Sigmoid colon (tissue), 4 donors: ENCODE measurements at regions not wholly inside any gene's neighbourhood (a gene's known extent, or its start where the extent isn't known, plus 50 kb on each side); places are given as distances from the start of the nearest gene placed in this dataset.

ENCODE experiments used
- EP300 ChIP-seq, 4 donors: sonication (generic); formaldehyde crosslinking; IDR thresholded peaks; one replicate each; pipeline ENCODE4 v1.6.1; 2017; ENCODE audit warnings: antibody characterized with exemption in 4 of 4
- POLR2A ChIP-seq, 2 donors: fragments of 450-650 bp; IDR thresholded peaks; one replicate each; pipeline ENCODE4 v1.6.1; 2016; ENCODE audit warnings: antibody characterized with exemption in 2 of 2, mild to moderate bottlenecking in 2 of 2, moderate library complexity in 2 of 2
- POLR2AphosphoS5 ChIP-seq, 4 donors: sonication (generic); formaldehyde crosslinking; IDR thresholded peaks; one replicate each; pipeline ENCODE4 v1.6.1; 2017; ENCODE audit warnings: antibody characterized with exemption in 4 of 4
- TF ChIP-seq, protein P1 (sequence below), 4 experiments: fragments of 450-650 bp in 3 of 4; fragments of 200-600 bp in 1 of 4; IDR thresholded peaks; one replicate each; pipeline ENCODE4 v1.5.1; 2016 to 2019; ENCODE audit warnings: antibody characterized with exemption in 4 of 4, mild to moderate bottlenecking in 3 of 4, moderate library complexity in 2 of 4

DNA sequence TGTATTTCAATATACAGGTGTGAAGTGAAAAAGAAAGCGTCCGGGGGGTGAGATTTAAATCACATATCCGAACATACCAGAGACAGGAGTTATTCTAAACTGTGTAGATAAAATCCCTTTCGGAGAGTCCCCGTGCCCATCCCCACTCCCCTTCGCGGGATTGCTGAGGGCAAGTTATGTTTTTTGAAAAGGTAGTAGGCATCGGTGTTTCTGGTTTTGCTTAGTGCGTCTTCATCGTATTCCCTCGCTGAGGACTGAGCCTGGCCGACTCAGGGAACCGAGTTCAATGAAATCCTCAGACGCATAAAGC, 583.4 kb downstream of the ZEB2 start:
- TF ChIP-seq POLR2A (IDR thresholded peaks at IDR 0.05) (no peak), EP300 (IDR thresholded peaks at IDR 0.05) (no peak), POLR2AphosphoS5 (IDR thresholded peaks at IDR 0.05) (no peak)
- TF ChIP-seq, protein P1, sequence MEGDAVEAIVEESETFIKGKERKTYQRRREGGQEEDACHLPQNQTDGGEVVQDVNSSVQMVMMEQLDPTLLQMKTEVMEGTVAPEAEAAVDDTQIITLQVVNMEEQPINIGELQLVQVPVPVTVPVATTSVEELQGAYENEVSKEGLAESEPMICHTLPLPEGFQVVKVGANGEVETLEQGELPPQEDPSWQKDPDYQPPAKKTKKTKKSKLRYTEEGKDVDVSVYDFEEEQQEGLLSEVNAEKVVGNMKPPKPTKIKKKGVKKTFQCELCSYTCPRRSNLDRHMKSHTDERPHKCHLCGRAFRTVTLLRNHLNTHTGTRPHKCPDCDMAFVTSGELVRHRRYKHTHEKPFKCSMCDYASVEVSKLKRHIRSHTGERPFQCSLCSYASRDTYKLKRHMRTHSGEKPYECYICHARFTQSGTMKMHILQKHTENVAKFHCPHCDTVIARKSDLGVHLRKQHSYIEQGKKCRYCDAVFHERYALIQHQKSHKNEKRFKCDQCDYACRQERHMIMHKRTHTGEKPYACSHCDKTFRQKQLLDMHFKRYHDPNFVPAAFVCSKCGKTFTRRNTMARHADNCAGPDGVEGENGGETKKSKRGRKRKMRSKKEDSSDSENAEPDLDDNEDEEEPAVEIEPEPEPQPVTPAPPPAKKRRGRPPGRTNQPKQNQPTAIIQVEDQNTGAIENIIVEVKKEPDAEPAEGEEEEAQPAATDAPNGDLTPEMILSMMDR (IDR thresholded peaks at IDR 0.05), result no peak
